GM19239 (cell line): ENCODE measurements at regions not wholly inside any gene's neighbourhood (a gene's known extent, or its start where the extent isn't known, plus 50 kb on each side); places are given as distances from the start of the nearest gene placed in this dataset.

ENCODE experiments used
- DNase-seq: peaks from one replicate; pipeline ENCODE4 v3.0.0; 2011; ENCODE audit warnings: low spot score; ENCODE audit not compliant: insufficient read length
- FAIRE-seq: peaks from 2 replicates; lab custom pipeline; 2011; peaks lifted over from hg19 to GRCh38; lab: Jason Lieb, UNC

- DNase-seq (no peak), FAIRE-seq (no peak)
Observed at GRCh38 chr12:94790825-94791224, 140.5 kb upstream of the TMCC3 start.

GRCh38 chr12:94790370-94790769 lies 140.0 kb upstream of the TMCC3 start:
- no peak for DNase-seq
- FAIRE-seq = no peak

- DNase-seq (no peak), FAIRE-seq (no peak)
Observed at GRCh38 chr12:94789510-94790225, 139.3 kb upstream of the TMCC3 start.

- no peak for FAIRE-seq
- no peak for DNase-seq
Observed at GRCh38 chr12:94788298-94788697, 137.9 kb upstream of the TMCC3 start.

- DNase-seq (no peak), FAIRE-seq (no peak)
Observed at GRCh38 chr12:94786906-94787305, 136.5 kb upstream of the TMCC3 start.

- DNase-seq (no peak), FAIRE-seq (peak; percentile 40)
Observed at GRCh38 chr12:94783862-94784261, 133.5 kb upstream of the TMCC3 start.

GRCh38 chr12:94783343-94783742 lies 133.0 kb upstream of the TMCC3 start:
- FAIRE-seq = no peak
- no peak for DNase-seq

GRCh38 chr12:94781835-94782234 lies 131.5 kb upstream of the TMCC3 start:
- FAIRE-seq = no peak
- DNase-seq = no peak

- no peak for FAIRE-seq
Observed at GRCh38 chr12:94779485-94779884, 129.1 kb upstream of the TMCC3 start.

GRCh38 chr12:94777936-94778335 lies 127.6 kb upstream of the TMCC3 start:
- DNase-seq = no peak
- FAIRE-seq = no peak

More at GRCh38 chr12:94779485-94779884, 129.1 kb upstream of the TMCC3 start:
- DNase-seq = no peak

- no peak for FAIRE-seq
- DNase-seq = no peak
Observed at GRCh38 chr12:94775710-94776109, 125.4 kb upstream of the TMCC3 start.

GRCh38 chr12:94771741-94772140 lies 121.4 kb upstream of the TMCC3 start:
- no peak for DNase-seq
- no peak for FAIRE-seq

- no peak for DNase-seq
- no peak for FAIRE-seq
Observed at GRCh38 chr12:94771199-94771598, 120.8 kb upstream of the TMCC3 start.

- FAIRE-seq (no peak), DNase-seq (no peak)
Observed at GRCh38 chr12:94770791-94771190, 120.4 kb upstream of the TMCC3 start.

- DNase-seq (no peak), FAIRE-seq (no peak)
Observed at GRCh38 chr12:94769776-94770759, 119.7 kb upstream of the TMCC3 start.

- DNase-seq = peak; percentile 19
- peak; percentile 99 for FAIRE-seq
Observed at GRCh38 chr12:94769047-94769420, 118.7 kb upstream of the TMCC3 start.

GRCh38 chr12:94768398-94769046 lies 118.2 kb upstream of the TMCC3 start:
- DNase-seq = no peak

GRCh38 chr12:94767956-94768355 lies 117.6 kb upstream of the TMCC3 start:
- DNase-seq = no peak
- peak; percentile 14 for FAIRE-seq

More at GRCh38 chr12:94768398-94769046, 118.2 kb upstream of the TMCC3 start:
- no peak for FAIRE-seq

- no peak for DNase-seq
- no peak for FAIRE-seq
Observed at GRCh38 chr12:94766397-94766796, 116.0 kb upstream of the TMCC3 start.

GRCh38 chr12:94763462-94763861 lies 113.1 kb upstream of the TMCC3 start:
- FAIRE-seq = peak; percentile 90
- DNase-seq = no peak

GRCh38 chr12:94762943-94763342 lies 112.6 kb upstream of the TMCC3 start:
- FAIRE-seq = peak; percentile 70

More at GRCh38 chr12:94762943-94763342, 112.6 kb upstream of the TMCC3 start:
- DNase-seq = no peak
